Calu3 (cell line): ENCODE measurements at regions not wholly inside any gene's neighbourhood (a gene's known extent, or its start where the extent isn't known, plus 50 kb on each side); places are given as distances from the start of the nearest gene placed in this dataset.
"Not testable (repeated sequence)": the region's sequence is repeated elsewhere in the genome, so short reads cannot be mapped to it uniquely, and the experiment has no call there.

Source experiments
- BruUV-seq: library from RNA; stranded (reverse); fragments of 400-500 nt; replicated peaks from 2 replicates; lab custom pipeline; 2021; lab: Mats Ljungman, UMichigan
- CTCF ChIA-PET: fragments of 300-600 bp; sonication (Branson Sonifier 250); formaldehyde crosslinking; loops from one replicate; lab custom pipeline; 2022; ENCODE audit warnings: antibody characterized with exemption; lab: Charles Lee
- DNase-seq: peaks from one replicate; pipeline ENCODE4 v3.0.0; 2022
- H3K27ac Mint-ChIP-seq: one replicate; pipeline ENCODE4 v1.8.0; 2022; ENCODE audit warnings: mixed read lengths; ENCODE audit not compliant: unreplicated experiment
- H3K27me3 Mint-ChIP-seq: one replicate; pipeline ENCODE4 v1.8.0; 2022; ENCODE audit warnings: mixed read lengths; ENCODE audit not compliant: unreplicated experiment
- H3K36me3 Mint-ChIP-seq: one replicate; pipeline ENCODE4 v1.8.0; 2022; ENCODE audit warnings: mild to moderate bottlenecking, moderate library complexity, mixed read lengths; ENCODE audit not compliant: insufficient read depth, unreplicated experiment
- H3K4me1 Mint-ChIP-seq: one replicate; pipeline ENCODE4 v1.8.0; 2022; ENCODE audit warnings: mild to moderate bottlenecking, low read depth, mixed read lengths; ENCODE audit not compliant: unreplicated experiment
- H3K4me3 Mint-ChIP-seq: one replicate; pipeline ENCODE4 v1.8.0; 2022; ENCODE audit warnings: mild to moderate bottlenecking, low read depth, moderate library complexity, mixed read lengths; ENCODE audit not compliant: unreplicated experiment
- H3K9me3 Mint-ChIP-seq: one replicate; pipeline ENCODE4 v1.8.0; 2022; ENCODE audit warnings: low read depth, mixed read lengths; ENCODE audit not compliant: unreplicated experiment
- intact Hi-C: fragments of 100-400 bp; cut with micrococcal nuclease; formaldehyde crosslinking; loops from one replicate; pipeline ENCODE4 v1.10.0; 2022; ENCODE audit not compliant: unreplicated experiment
- TF ChIP-seq, protein P1 (sequence below): fragments of 200-600 bp; IDR thresholded peaks from one replicate; pipeline ENCODE4 v1.8.0; 2022; ENCODE audit warnings: antibody characterized with exemption; ENCODE audit not compliant: unreplicated experiment

DNA sequence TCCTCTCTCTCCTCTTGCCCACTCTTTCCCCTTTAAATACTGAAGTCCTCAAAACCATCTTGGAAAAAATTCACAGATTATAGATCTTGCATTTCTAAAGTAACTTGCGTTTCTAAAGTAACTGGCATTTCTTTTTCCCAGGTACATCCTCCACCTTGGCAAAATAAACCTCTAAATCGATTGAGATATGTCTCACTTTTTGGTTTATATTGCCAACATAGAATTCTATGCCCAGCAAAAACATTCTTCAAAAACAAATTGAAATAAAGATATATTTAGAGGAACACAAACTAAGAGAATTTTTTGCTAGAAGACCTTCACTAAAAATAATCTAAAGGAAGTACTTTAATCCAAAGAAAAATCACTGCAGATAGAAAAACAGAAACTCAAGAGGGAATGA lies 122.5 kb upstream of the RBMS1 start:
- TF ChIP-seq, protein P1, sequence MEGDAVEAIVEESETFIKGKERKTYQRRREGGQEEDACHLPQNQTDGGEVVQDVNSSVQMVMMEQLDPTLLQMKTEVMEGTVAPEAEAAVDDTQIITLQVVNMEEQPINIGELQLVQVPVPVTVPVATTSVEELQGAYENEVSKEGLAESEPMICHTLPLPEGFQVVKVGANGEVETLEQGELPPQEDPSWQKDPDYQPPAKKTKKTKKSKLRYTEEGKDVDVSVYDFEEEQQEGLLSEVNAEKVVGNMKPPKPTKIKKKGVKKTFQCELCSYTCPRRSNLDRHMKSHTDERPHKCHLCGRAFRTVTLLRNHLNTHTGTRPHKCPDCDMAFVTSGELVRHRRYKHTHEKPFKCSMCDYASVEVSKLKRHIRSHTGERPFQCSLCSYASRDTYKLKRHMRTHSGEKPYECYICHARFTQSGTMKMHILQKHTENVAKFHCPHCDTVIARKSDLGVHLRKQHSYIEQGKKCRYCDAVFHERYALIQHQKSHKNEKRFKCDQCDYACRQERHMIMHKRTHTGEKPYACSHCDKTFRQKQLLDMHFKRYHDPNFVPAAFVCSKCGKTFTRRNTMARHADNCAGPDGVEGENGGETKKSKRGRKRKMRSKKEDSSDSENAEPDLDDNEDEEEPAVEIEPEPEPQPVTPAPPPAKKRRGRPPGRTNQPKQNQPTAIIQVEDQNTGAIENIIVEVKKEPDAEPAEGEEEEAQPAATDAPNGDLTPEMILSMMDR = no peak
- BruUV-seq = no TSS peak

DNA sequence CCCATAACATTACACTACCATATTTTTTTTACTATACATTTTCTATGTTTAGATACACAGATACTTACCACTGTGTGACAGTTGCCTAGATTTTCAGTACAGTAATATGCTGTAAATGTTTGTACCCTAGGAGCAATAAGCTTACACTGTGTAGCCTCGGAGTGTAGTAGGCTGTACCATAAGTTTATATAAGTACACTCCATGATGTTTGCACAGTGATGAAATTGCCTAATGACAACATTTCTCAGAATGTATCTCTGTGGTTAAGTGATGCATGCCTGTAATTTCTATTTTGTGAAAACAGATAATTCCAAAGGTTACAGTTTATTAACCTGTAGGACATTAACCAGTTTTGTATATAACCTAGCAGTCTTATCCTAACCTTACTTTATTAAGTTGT lies 128.1 kb upstream of the RBMS1 start:
- DNase-seq = no peak
- BruUV-seq = no TSS peak
- Mint-ChIP-seq H3K27me3 (no peaks in the 10 kb centered on the region), H3K4me1 (no peaks in the 10 kb centered on the region), H3K36me3 (no peaks in the 10 kb centered on the region), H3K9me3 (peaks cover 7% of the 10 kb centered on the region), H3K27ac (no peak overlapping the region), H3K4me3 (no peak overlapping the region)
- intact Hi-C loops = no loop called here
- TF ChIP-seq, protein P1 = no peak
- CTCF ChIA-PET = no interaction called here

More for the DNA sequence above, 122.5 kb upstream of the RBMS1 start:
- H3K27ac Mint-ChIP-seq = no peak overlapping the region
- H3K9me3 Mint-ChIP-seq = no peaks in the 10 kb centered on the region
- H3K4me1 Mint-ChIP-seq = peaks cover 18% of the 10 kb centered on the region
- DNase-seq = no peak
- no peak overlapping the region for H3K4me3 Mint-ChIP-seq
- no peaks in the 10 kb centered on the region for H3K36me3 Mint-ChIP-seq
- intact Hi-C loops = no loop called here
- no peaks in the 10 kb centered on the region for H3K27me3 Mint-ChIP-seq
- CTCF ChIA-PET = no interaction called here

DNA sequence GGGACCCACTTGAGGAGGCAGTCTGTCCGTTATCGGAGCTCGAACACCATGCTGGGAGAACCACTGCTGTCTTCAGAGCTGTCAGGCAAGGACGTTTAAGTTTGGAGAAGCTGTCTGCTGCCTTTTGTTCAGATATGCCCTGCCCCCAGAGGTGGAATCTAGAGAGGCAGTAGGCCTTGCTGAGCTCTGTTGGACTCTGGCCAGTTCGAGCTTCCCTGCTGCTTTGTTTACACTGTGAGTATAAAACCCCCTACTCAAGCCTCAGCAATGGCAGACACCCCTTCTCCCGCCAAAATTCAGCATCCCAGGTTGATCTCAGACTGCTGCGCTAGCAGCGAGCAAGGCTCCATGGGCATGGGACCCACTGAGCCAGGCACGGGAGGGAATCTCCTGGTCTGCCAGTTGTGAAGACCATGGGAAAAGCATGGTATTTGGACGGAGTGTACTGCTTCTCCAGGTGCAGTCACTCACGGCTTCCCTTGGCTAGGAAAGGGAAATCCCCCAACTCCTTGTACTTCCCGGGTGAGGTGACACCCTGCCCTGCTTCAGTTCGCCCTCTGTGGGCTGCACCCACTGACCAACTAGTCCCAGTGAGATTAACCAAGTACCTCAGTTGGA lies 134.5 kb upstream of the RBMS1 start:
- H3K27ac Mint-ChIP-seq, BruUV-seq, H3K4me3 Mint-ChIP-seq, H3K27me3 Mint-ChIP-seq, intact Hi-C loops, H3K36me3 Mint-ChIP-seq, H3K4me1 Mint-ChIP-seq, CTCF ChIA-PET, DNase-seq: not testable (repeated sequence)
- H3K9me3 Mint-ChIP-seq = peaks cover 14% of the 10 kb centered on the region

DNA sequence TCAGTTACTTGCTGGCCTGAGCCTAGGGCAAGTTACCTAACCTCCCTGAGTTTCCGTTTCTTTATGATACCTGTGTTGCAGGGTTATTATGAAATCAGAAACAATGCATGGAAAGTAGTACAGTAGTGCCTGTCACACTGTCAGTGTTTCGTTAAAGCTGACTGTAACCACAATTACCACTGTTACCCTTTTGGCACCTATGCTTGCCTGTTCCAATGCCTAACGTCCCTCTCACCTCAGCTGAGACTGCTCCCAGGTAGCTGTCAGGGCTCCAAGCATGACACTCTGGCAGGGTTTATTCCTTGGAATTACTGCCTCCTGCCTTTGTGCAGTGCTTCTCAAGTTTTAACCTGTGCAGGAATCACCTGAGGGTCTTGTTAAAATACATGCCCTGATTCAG lies 135.2 kb upstream of the RBMS1 start:
- Mint-ChIP-seq H3K4me3 (no peak overlapping the region), H3K4me1 (no peaks in the 10 kb centered on the region), H3K9me3 (peaks cover 14% of the 10 kb centered on the region), H3K27ac (no peak overlapping the region), H3K36me3 (no peaks in the 10 kb centered on the region), H3K27me3 (no peaks in the 10 kb centered on the region)
- CTCF ChIA-PET = interaction anchor here (0.6 kb wide), 1 partner anchor 343 kb away, joined by 5 read pairs; no protein-coding TSS in a partner anchor
- intact Hi-C loops = no loop called here
- TF ChIP-seq, protein P1 = no peak
- DNase-seq = no peak
- BruUV-seq = no TSS peak
